Germinal center (tissue), 1 donor: ENCODE measurements at regions not wholly inside any gene's neighbourhood (a gene's known extent, or its start where the extent isn't known, plus 50 kb on each side); places are given as distances from the start of the nearest gene placed in this dataset.

Experiments used
- DNase-seq: peaks from one replicate; pipeline ENCODE4 v3.0.0; 2012; ENCODE audit warnings: mixed read lengths, low spot score

- no peak for DNase-seq
Observed at GRCh38 chr17:69764146-69764545, 310.9 kb upstream of the KCNJ16 start.

GRCh38 chr17:69769050-69769449 lies 306.0 kb upstream of the KCNJ16 start:
- no peak for DNase-seq

DNA sequence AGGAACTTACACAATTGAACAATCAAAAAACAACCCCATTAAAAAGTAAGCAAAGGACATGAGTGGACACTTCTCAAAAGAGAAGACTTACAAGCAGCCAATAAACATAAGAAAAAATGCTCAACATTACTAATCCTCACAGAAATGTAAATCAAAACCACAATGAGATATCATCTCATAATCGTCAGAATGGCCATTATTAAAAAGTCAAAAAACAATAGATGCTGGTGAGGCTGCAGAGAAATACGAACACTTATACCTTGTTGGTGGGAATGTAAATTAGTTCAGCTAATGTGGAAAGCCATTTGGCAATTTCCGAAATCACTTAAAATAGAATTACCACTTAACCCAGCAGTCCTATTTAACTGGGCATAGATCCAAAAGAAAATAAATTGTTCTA lies 301.9 kb upstream of the KCNJ16 start:
- DNase-seq: no peak

DNA sequence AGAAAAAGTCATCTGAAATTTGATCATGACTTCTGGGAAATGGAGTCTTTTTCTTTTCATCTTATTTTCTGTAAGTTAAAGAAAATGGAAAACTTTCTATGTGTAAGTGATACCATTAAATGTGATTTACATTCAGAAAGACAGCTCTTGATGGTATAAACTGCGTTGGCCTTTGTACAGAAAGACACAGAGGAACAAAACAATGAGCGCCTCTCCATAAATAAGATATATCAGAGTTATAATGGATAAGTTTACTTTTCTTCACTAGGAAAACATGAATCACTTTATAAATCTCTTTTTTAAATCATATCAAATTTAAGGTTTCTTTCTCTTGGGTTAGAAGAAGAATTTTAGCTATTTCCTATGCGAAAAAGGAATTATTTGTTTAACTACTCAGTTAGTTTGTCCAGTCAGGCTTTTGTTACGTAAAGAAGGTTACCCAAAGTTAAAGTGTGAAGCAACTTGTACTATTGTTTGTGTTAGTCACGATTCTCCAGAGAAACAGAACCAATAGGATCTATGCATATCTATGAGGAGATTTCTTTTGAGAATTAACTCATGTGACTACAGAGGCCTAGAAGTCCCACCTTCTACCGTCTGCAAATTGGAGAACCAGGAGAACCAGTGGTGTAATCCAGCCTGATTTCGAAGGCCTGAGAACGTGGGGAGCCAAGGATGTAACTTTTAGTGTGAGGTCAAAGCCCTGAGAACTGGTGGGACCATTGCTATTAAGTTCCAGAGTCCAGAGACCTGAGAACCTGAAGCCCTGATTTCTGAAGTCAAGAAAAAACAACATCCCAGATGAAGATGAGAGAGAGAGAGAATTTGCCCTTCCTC lies 295.4 kb upstream of the KCNJ16 start:
- DNase-seq: no peak

DNA sequence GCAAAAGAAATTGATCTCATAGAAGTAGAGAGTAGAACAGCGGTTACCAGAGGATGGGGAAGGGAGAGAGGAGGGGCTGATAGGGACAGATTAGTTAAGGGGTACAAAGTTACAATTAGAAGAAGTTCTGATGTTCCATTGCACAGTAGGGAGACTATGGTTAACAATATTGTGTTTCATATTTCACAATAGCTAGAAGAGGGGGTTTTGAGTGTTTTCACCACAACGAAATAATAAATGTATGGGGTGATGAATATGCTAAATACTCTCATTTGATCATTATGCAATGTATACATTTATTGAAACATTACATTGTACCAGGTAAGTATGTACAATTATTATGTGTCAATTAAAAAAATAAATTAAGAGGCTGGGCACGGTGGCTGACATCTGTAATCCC lies 291.2 kb upstream of the KCNJ16 start:
- DNase-seq: no peak

DNA sequence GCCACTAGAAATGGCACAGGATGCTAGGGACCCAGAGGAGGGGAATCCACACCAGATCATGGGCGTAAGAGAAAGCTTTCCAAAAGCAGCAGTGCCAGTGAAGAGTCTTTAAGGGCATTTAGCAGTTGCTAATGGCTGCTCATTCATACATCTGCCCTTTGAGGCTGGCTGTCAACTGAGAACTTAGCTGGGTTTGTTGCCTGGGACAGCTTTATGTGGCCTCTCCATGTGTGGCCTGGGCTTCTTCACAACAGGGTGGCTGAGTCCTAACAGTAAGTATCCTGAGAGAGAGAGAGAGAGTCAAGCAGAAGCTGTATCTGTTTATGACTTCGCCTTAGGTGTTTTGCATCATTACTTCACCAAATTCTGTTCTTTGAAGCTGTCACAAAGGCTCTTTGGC lies 286.1 kb upstream of the KCNJ16 start:
- DNase-seq: no peak

DNA sequence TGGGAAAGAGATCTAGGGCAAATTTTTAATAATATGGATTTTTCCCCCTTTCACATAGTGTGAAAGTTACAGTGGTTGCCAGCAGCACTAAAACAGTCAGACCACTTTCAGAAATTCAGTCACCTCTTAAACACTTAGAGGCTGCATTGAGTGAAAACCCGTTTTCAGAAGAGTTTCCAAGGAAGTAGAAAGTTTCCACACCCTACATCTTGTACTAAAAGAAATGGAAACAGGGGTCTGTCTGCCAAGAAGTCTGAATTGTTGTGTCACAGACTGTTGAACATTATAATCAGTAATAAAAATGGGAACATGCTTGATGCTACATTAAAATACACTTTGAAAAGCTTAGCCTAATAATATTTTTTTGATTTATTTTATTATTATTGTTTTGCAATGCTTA lies 278.9 kb upstream of the KCNJ16 start:
- no peak for DNase-seq

DNA sequence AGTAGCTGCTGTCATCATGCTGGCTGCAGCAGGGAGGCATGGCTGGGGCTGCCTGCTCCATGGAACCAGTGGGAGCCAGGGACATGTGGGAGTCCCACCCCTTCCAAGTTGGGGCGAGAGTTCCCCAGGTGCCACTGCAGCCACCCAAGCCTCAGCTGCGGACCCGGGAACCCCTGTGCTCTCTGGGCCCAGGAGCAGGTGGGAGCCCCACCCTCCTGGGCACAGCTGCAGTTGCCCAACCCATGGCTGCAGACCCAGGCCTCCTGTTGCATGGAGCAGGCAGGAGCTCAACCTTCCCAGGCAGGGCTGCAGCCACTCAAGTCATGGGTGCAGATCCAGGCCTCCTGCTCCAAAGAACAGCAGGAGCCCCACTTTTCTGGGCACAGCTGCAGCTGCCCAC lies 274.2 kb upstream of the KCNJ16 start:
- no peak for DNase-seq

DNA sequence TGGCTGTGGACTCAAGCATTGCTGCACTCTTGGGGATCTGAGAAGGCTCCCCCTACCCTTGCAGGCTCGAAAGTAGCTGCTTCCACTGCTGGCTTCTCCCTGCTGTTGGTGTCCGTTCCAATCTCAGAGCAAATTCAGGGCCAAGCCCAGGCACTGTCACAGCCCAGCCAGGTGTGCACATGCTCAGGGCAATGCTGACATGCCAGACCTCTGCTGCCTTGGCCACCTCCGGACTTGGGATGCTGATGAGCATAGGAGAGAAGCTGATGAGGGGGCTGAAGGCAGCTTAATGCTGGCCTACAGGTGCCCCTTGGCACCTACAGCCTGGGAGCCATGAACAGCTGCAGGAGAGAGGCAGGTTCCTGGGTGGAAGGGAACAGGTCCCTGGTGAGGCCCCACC lies 273.7 kb upstream of the KCNJ16 start:
- DNase-seq: no peak

DNA sequence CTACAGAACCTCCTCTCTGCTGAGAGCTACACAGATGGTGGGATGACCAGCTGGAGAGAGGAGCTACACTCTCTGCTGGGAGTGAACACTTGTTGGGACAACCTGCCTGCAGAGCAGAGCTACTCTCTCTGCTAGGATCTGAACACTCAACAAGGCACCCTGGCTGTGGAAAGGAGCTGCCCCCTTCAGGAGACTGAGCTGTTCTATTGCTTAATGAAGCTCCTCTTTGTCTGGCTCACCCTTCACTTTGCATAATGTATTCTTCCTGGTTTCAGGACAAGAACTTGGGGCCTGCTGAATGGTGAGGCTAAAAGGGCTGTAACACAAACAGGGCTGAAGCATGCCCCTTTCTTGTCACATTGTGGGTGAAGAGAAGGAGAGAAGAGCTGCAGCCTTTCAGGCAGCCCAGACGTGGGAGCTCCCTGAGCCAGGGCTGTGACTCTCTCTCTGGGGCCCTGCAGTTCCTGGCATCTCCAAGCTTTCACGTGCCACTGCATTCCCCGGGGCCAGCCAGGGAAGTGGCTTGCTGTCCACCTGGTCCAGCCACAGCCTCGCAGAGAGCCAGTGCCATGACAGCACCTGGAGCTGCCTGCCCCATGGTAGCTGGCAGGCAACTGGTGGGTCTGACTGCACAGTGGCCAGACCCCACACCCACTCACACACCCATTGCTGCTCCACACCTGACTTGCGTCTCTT lies 272.8 kb upstream of the KCNJ16 start:
- DNase-seq: no peak

- DNase-seq: no peak
Observed at GRCh38 chr17:69809331-69809730, 265.7 kb upstream of the KCNJ16 start.

DNA sequence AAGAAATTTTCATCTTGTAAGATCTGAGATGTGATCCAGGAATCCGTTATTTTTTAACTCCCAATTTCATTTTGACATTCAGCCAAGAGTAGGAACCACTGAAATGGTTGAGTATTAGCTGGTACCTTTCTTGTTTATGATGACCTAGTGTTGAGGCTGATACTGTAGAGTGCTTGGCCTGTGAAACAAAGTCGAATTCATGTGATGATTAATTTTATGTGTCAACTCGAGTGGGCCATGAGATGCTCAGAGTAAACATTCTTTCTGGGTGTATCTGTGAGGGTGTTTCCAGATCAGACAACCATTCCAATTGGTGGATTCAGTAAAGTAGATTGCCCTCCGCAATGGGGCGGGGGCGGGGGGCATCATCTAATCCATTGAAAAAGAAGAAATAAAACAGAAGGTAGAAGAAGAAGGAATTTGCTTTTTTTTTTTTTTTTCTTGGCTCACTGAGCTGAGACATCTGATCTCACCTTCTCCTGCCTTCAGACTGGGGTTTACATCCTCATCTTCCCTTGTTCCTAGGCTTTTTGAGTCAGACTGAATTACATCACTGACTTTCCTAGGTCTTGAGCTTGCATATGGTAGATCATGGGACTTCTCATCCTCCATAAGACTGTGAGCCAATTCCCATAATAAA lies 264.6 kb upstream of the KCNJ16 start:
- DNase-seq: no peak

- DNase-seq: no peak
Observed at GRCh38 chr17:69812240-69812837, 262.7 kb upstream of the KCNJ16 start.

GRCh38 chr17:69814031-69814430 lies 261.0 kb upstream of the KCNJ16 start:
- no peak for DNase-seq

DNA sequence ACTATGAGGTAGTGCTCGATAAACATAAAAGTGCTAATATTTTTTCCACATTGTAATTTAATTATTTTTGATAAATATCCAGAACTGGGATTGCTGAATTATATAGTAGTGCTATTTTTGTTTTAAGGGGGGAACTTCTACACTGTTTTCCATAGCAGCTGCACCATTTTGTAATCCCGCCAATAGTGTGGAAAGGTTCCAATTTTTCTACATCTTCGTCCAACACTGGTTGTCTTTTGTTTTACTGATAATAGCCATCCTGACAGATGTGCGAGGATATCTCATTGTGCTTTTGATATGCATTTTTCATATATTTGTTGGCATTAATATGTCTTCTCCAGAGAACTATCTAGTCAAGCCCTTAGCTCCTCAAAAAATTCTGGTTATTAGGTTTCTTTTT lies 259.6 kb upstream of the KCNJ16 start:
- no peak for DNase-seq

DNA sequence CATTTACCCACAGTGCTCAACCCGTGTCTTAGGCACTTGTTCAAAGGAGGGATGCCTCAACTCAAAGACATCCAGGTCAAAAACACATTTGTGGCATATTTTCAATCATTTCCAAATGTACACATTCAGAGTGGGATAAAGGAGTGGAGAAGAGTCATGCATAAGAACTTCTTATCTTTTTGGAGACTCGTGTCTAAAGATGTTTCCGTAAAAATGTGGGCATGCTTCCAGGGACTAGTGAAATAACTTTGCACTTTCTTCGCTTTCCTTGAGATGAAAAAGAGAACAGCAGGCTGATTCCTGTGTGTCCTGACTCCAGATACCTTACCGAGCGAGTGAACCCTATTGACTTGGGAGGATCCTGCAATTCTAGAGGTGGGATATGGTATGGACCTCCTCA lies 256.6 kb upstream of the KCNJ16 start:
- no peak for DNase-seq

- no peak for DNase-seq
Observed at GRCh38 chr17:69819316-69820087, 255.5 kb upstream of the KCNJ16 start.

GRCh38 chr17:69820876-69821473 lies 254.1 kb upstream of the KCNJ16 start:
- DNase-seq: no peak

- no peak for DNase-seq
Observed at GRCh38 chr17:69822314-69822875, 252.6 kb upstream of the KCNJ16 start.

DNA sequence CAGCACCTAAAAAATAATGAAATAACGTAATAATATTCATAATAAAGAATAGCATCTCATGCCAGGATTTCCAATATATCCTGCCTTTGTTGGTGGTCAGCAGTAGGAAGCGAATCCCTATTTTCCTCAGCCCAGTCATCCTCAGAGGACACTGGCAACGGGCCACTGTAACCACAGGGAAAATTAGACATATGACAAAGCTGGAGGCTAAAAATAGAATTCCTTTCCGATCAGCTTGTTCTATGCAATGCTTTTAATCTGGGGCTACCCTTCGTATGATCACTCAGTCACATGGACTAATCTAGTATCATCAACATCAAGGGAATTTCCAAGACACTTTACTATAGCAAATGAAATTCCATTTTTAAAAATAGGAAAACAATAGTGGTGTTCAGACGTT lies 246.9 kb upstream of the KCNJ16 start:
- DNase-seq: no peak

GRCh38 chr17:69834494-69834893 lies 240.5 kb upstream of the KCNJ16 start:
- no peak for DNase-seq
